T1000 (cell line): ENCODE measurements at regions not wholly inside any gene's neighbourhood (a gene's known extent, or its start where the extent isn't known, plus 50 kb on each side); places are given as distances from the start of the nearest gene placed in this dataset.
"Not testable (repeated sequence)": the region's sequence is repeated elsewhere in the genome, so short reads cannot be mapped to it uniquely, and the experiment has no call there.

Experiments used
- DNase-seq: peaks from one replicate; lab custom pipeline; 2025; ENCODE audit warnings: mixed read lengths; lab: John Stamatoyannopoulos, UW

- no peak for DNase-seq
Observed at GRCh38 chr2:5145801-5146200, 546.4 kb upstream of the SOX11 start.

GRCh38 chr2:5148392-5149085 lies 543.6 kb upstream of the SOX11 start:
- no peak for DNase-seq

- DNase-seq = no peak
Observed at GRCh38 chr2:5150871-5151270, 541.3 kb upstream of the SOX11 start.

- peak; percentile 1 for DNase-seq
Observed at GRCh38 chr2:5164776-5165525, 527.2 kb upstream of the SOX11 start.

GRCh38 chr2:5172923-5173322 lies 519.3 kb upstream of the SOX11 start:
- no peak for DNase-seq

GRCh38 chr2:5173876-5174535 lies 518.2 kb upstream of the SOX11 start:
- no peak for DNase-seq

GRCh38 chr2:5175231-5175630 lies 517.0 kb upstream of the SOX11 start:
- DNase-seq = no peak

- DNase-seq = no peak
Observed at GRCh38 chr2:5176764-5177163, 515.4 kb upstream of the SOX11 start.

GRCh38 chr2:5183031-5183430 lies 509.2 kb upstream of the SOX11 start:
- DNase-seq = no peak

- no peak for DNase-seq
Observed at GRCh38 chr2:5187283-5187682, 504.9 kb upstream of the SOX11 start.

GRCh38 chr2:5188636-5189035 lies 503.5 kb upstream of the SOX11 start:
- no peak for DNase-seq

- DNase-seq = no peak
Observed at GRCh38 chr2:5190023-5190422, 502.2 kb upstream of the SOX11 start.

- DNase-seq = no peak
Observed at GRCh38 chr2:5195636-5196035, 496.5 kb upstream of the SOX11 start.

GRCh38 chr2:5203134-5203755 lies 488.9 kb upstream of the SOX11 start:
- no peak for DNase-seq

GRCh38 chr2:5206742-5207141 lies 485.4 kb upstream of the SOX11 start:
- not testable (repeated sequence) for DNase-seq

GRCh38 chr2:5215989-5216607 lies 476.1 kb upstream of the SOX11 start:
- DNase-seq = no peak

- DNase-seq = no peak
Observed at GRCh38 chr2:5227062-5227699, 465.0 kb upstream of the SOX11 start.

GRCh38 chr2:5229574-5229973 lies 462.6 kb upstream of the SOX11 start:
- DNase-seq = no peak

GRCh38 chr2:5230444-5230843 lies 461.7 kb upstream of the SOX11 start:
- DNase-seq = no peak

GRCh38 chr2:5230855-5231254 lies 461.3 kb upstream of the SOX11 start:
- DNase-seq = no peak

GRCh38 chr2:5231287-5231686 lies 460.9 kb upstream of the SOX11 start:
- no peak for DNase-seq

GRCh38 chr2:5234563-5234962 lies 457.6 kb upstream of the SOX11 start:
- no peak for DNase-seq
